Colonic mucosa (tissue), 4 donors: ENCODE measurements at regions not wholly inside any gene's neighbourhood (a gene's known extent, or its start where the extent isn't known, plus 50 kb on each side); places are given as distances from the start of the nearest gene placed in this dataset.

Experiments
- DNase-seq: peaks from one replicate; pipeline ENCODE4 v3.0.0-alpha.2; 2020
- H3K27ac ChIP-seq: fragments of 200-600 bp; one replicate; pipeline ENCODE4 v1.8.0; 2021
- H3K27me3 ChIP-seq: fragments of 200-600 bp; one replicate; pipeline ENCODE4 v1.8.0; 2021
- H3K36me3 ChIP-seq: fragments of 200-600 bp; one replicate; pipeline ENCODE4 v1.8.0; 2021
- H3K4me1 ChIP-seq: fragments of 200-600 bp; one replicate; pipeline ENCODE4 v1.8.0; 2021; ENCODE audit warnings: mild to moderate bottlenecking
- H3K4me3 ChIP-seq: fragments of 200-600 bp; one replicate; pipeline ENCODE4 v1.8.0; 2021
- H3K9ac ChIP-seq, 2 donors: one replicate each; pipeline ENCODE4 v1.7.0; 2013; ENCODE audit warnings: control low read depth in 2 of 2, low read depth in 2 of 2, low read length in 2 of 2
- H3K9me3 ChIP-seq: fragments of 200-600 bp; one replicate; pipeline ENCODE4 v1.8.0; 2021
- intact Hi-C: fragments of 100-400 bp; cut with DNase I; formaldehyde crosslinking; loops from one replicate; pipeline ENCODE4 v1.14.1; 2022
- TF ChIP-seq, protein P1 (sequence below): fragments of 200-600 bp; IDR thresholded peaks from one replicate; pipeline ENCODE4 v1.8.0; 2022; ENCODE audit warnings: antibody characterized with exemption, mild to moderate bottlenecking
- donor health status: healthy.
- donor health status: DM: no; HTN: no; CAD: no.
- donor health status: DM: no; HTN: no; CAD: no.

DNA sequence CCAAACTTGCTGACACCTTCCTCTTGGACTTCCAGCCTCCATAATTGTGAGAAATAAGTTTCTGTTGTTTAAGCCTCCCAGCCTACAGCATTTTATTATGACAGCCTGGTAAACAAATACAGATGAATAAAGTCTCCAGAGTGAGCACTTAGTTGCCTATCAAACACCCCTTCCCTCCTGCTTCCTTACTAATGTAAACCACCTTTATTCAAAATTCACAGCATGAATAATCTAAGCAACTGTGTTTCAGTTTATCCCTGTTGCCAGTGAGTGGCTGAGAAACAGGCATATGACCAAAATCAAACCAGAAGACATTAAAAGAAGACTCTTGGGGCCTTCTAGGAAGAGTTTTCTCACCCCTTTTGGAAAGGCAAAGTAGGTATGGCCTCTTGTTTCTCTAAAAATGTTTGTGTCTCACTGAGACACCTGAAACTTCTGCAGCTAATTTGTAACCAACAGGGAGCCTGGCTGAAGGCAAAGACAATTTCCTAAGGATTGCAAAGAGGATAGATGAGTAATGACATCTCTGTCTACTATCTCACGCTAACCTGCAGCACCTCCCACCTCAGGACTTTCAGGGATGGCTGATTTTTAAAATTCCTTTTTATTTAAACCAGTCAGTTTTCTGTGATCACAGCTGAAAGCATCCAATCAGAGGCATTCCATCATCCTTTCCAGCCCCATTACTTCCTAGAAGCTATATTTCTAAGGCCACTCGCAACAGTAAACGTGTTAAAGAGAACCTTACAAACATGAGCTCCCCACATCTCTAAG is 61.4 kb upstream of the LRRC55 start:
- Histone ChIP-seq H3K9ac (no peak overlapping the region), H3K27me3 (no peaks in the 10 kb centered on the region), H3K4me3 (no peak overlapping the region), H3K27ac (no peak overlapping the region), H3K36me3 (no peaks in the 10 kb centered on the region), H3K4me1 (no peaks in the 10 kb centered on the region), H3K9me3 (no peaks in the 10 kb centered on the region)
- intact Hi-C loops = no loop called here
- TF ChIP-seq, protein P1, sequence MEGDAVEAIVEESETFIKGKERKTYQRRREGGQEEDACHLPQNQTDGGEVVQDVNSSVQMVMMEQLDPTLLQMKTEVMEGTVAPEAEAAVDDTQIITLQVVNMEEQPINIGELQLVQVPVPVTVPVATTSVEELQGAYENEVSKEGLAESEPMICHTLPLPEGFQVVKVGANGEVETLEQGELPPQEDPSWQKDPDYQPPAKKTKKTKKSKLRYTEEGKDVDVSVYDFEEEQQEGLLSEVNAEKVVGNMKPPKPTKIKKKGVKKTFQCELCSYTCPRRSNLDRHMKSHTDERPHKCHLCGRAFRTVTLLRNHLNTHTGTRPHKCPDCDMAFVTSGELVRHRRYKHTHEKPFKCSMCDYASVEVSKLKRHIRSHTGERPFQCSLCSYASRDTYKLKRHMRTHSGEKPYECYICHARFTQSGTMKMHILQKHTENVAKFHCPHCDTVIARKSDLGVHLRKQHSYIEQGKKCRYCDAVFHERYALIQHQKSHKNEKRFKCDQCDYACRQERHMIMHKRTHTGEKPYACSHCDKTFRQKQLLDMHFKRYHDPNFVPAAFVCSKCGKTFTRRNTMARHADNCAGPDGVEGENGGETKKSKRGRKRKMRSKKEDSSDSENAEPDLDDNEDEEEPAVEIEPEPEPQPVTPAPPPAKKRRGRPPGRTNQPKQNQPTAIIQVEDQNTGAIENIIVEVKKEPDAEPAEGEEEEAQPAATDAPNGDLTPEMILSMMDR = no peak
- no peak for DNase-seq

DNA sequence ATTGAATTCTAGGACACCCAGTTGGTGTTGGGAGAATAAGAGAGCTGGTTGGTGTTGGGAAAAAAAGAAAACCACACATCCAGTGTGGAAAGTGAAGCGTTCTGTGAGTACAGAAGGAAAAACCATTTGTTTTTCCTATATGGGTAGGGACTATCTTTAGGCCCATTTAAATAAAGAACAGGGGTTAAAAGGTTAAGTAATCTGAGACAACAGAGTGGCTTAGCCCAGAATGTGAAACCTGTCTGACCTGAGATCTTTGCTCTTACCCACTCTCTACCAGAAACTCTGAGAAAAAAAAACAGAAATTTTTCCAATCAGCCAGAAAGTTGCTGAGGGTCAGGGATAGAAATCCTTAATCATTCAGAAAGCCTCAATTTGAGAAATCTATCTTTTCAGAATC is 59.8 kb upstream of the LRRC55 start:
- Histone ChIP-seq H3K9me3 (no peaks in the 10 kb centered on the region), H3K27me3 (no peaks in the 10 kb centered on the region), H3K36me3 (no peaks in the 10 kb centered on the region), H3K4me3 (no peak overlapping the region), H3K9ac (no peak overlapping the region), H3K4me1 (no peaks in the 10 kb centered on the region), H3K27ac (no peak overlapping the region)
- no peak for DNase-seq
- intact Hi-C loops = no loop called here
- TF ChIP-seq, protein P1 = no peak

DNA sequence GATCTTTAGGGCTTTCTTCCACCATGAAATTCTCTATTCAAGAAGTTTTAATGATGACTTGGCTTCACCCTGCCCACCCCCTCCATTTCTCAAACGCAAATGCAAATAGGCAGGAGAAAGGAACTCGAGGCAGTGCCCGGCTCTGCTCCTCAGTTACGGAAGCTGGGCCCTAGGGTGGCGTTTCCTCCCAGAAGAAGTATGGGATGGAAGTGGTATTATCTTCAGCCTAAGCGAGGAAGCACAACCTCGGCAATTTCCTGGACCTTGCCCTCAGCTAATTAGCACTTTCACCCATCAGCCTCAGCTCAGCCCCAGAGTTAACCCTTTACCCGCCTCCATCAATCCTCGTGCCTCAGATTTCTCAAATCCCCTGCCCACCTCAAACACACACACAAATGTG is 58.2 kb upstream of the LRRC55 start:
- intact Hi-C loops = no loop called here
- Histone ChIP-seq H3K27me3 (no peaks in the 10 kb centered on the region), H3K27ac (no peak overlapping the region), H3K9me3 (no peaks in the 10 kb centered on the region), H3K36me3 (no peaks in the 10 kb centered on the region), H3K4me3 (no peak overlapping the region), H3K9ac (no peak overlapping the region), H3K4me1 (no peaks in the 10 kb centered on the region)
- TF ChIP-seq, protein P1 = no peak
- no peak for DNase-seq

DNA sequence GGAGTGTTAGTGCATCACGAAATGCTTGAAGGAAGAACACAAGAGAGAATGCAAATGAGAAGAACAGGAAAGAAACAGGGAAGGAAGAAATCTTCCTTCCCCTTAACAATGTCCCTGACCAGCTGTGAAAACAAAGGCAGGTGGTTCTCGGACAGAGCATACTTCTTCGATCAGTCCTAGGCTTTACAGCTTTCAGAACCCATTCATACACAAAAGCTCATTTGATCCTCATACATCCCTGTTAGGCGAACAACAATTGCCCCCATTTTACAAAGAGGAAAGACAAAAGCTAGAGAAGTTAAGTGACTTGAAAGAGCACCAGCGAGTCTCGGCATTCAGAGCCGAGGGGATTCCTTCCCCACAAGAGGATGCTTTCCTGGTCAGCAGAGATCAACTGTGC is 57.2 kb upstream of the LRRC55 start:
- TF ChIP-seq, protein P1 = no peak
- intact Hi-C loops = no loop called here
- Histone ChIP-seq H3K27me3 (no peaks in the 10 kb centered on the region), H3K4me3 (no peak overlapping the region), H3K4me1 (no peaks in the 10 kb centered on the region), H3K27ac (no peak overlapping the region), H3K9ac (no peak overlapping the region), H3K9me3 (no peaks in the 10 kb centered on the region), H3K36me3 (no peaks in the 10 kb centered on the region)
- DNase-seq = no peak

DNA sequence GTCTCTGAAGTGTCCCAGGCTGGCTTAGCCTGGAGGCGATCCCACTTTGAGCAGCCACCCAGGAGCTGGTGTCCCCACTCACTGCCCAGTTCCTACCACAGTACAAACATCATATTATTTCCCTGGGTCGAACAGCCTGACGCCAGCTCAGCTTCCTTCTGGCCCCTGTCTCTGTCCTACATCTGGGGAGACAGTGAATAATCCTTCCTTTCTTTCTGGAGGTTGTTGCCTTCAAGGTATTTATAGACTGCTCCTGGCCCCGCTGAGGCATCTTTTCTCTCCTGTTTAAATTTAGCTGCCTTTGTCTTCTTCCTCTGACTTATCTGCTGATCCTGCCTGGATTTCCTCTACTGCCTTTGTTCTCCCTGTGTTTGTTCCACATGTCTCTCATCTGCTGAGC is 56.8 kb upstream of the LRRC55 start:
- Histone ChIP-seq H3K9ac (no peak overlapping the region), H3K9me3 (no peaks in the 10 kb centered on the region), H3K27me3 (no peaks in the 10 kb centered on the region), H3K4me3 (no peak overlapping the region), H3K27ac (no peak overlapping the region), H3K4me1 (no peaks in the 10 kb centered on the region), H3K36me3 (no peaks in the 10 kb centered on the region)
- intact Hi-C loops = no loop called here
- DNase-seq = no peak
- TF ChIP-seq, protein P1 = no peak
